EL (cell line): ENCODE measurements at regions not wholly inside any gene's neighbourhood (a gene's known extent, or its start where the extent isn't known, plus 50 kb on each side); places are given as distances from the start of the nearest gene placed in this dataset.
A peak's percentile ranks its signal among the peaks of the same experiment; 100 is the strongest.

Experiments used
- DNase-seq: peaks from one replicate; pipeline ENCODE4 v3.0.0-alpha.2; 2016

DNA sequence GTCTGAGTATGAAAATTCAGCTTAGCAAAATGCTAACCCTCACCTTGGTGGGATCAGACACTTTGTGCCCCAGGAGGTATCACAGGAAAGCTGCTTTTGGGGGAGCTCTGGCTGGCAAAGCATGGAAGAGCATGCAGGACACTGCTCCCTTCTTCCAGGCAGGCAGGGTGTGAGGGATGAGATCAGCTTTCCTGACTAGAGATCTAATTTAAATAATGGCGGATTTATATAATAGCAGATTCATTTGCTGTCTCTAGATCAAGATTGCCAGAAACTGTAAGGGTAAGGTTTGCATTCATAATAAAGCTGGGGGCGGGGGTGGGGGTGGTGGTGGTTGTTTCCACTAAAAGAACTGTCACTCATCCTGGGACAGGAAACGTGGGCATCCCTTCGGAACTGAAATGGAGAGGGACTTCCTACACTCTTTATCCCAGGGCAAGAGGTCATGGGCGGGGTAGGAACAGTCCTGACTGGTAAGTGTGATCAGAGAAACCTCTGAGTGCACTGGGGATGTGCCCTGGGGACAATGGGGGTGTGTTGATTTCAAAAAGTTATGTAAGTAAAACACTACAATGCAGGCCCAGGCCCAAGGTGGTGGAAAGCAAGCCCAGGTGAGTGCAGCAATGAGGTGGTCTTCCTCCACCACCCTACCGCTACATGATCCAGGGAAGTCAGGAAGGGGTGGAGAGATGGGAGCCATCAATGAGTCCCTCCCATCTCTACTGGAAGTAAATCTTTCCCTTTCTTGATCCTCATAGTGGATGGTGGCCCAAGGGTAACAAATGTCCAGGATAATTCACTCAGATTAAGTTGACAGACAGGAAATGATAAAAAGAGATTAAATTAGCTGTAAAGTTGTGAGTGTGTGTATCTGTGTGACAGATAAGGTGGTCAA is 171.4 kb upstream of the SERPINE2 start:
- DNase-seq, result no peak

DNA sequence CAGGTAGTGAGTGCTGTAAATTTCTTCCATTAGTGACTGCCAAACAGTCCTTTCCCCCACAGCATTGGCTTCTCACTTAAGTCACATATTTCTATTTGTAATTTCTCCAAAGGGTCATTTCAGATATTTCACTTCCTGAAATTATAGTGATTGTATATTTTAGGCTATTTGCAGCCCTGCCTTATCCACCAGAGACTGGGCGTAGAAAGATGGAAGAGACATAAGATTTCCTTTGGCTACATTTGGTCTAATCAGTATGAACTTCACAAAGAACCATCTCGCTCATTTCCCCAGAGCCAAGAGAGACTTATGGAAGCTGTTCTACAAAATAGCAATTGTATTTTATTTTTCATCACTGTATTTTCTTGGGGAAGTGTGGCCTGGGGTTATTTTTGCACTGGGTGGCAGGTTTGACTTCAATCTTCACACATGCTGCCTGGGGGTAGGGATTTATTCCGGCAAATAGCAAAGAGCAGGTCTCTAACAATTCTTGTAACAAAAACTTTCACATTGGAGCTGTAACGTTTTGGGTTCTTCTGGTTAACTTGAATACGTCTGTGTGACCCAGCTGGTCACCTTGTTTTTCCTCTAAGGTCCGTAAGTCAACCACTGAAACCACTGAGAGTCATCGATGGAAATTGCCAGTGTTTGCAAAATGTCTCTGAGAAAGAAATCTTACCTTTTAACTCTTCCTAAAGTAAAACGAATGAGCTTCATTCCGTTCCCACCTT is 170.6 kb upstream of the SERPINE2 start:
- no peak for DNase-seq

DNA sequence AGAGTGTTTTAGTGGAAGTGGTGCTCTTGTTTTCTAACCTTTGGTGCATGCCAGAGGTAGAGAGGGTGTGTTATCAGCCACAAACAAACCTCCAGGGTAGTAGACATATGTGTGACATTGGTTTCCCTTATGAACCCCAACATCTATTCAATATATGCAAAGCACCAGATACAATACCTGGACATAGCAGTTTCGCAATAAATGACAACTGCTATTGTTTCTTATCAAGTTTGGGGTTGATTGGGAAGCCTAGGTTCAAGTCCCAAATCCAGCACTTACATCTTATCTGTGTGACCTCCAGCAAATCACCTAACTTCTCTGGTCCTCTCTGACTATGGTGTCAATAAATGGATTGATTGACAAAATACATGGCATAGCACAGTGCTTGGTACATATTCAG is 169.4 kb upstream of the SERPINE2 start:
- no peak for DNase-seq

DNA sequence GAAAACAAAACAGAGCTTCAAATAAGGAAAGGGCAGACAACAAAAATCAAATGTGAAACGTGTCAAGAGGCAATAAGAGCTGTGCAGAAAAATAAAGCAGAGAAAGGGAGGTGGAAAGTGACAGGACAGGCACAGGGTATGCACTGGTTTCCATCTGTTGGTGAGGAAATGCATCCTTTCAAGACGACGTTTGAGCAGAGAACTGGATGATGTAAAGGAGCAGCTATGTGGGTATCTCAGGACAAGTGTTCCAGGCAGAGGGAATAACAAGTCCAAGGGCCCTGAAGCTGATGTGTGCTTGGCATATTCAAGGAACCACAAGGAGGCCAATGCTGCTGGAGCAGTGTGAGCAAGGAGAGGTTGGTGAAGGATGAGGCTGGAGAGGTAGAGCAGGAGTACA is 168.9 kb upstream of the SERPINE2 start:
- DNase-seq, result no peak

DNA sequence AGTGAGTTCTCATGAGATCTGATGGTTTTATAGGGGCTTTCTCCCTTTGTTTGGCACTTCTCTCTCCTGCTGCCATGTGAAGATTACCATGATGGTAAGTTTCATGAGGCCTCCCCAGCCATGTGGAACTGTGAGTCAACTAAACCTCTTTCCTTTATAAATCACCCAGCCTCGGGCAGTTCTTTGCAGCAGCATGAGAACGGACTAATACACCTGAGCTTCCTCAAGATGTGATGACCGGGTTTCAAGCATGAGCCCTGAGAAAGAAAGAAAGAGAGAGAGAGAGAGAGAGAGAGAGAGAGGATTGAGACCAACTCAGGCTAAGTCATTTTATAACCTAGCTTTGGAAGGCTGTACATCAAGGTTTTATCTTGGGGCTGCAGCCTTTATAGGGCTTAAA is 167.7 kb upstream of the SERPINE2 start:
- DNase-seq, result no peak

DNA sequence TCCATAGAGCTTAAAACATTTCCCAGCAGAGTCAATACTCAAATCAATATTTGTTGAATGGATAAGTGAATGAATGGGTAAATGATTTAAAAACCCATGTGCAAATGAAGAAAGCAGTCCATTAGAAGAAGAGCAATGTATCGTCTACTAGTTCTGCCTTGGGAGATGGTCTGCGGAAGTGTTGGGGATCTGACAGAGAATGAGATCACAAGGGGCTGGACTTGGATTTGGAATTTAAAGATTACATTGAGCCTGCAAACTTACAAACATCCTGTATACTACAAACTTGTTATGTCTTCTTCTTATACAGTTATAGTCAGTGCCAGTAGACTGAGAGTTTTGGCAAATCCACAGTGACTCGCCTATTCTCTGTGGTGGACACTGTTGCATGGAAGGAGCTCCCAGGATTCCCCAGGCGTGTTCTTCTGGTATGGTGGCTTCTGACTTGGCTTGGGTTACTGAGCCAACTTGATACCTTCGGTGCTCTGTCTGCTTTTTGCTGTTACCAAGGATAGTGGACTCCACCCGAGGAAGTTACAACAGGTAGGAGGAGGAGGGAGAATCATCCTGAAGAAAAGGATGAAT is 163.3 kb upstream of the SERPINE2 start:
- DNase-seq, result no peak

DNA sequence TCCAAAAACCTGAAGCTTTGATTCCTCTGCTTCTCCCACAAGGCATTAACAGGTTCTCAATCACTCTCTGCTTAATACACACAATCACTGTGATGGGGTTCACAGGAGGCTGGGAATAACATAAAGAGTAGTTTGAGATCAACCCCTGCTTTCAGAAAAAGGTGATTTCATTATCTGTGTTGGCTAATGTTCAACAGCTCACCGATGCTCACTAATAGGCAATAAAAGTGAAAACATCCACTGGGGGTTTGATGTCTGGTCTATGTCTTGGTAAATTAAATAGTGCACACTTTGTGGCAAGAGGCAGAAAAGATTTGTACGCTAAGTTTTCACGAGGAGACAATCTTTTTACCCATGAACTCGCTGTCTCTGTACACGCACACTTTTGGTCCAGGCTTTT is 159.3 kb upstream of the SERPINE2 start:
- DNase-seq, result no peak

DNA sequence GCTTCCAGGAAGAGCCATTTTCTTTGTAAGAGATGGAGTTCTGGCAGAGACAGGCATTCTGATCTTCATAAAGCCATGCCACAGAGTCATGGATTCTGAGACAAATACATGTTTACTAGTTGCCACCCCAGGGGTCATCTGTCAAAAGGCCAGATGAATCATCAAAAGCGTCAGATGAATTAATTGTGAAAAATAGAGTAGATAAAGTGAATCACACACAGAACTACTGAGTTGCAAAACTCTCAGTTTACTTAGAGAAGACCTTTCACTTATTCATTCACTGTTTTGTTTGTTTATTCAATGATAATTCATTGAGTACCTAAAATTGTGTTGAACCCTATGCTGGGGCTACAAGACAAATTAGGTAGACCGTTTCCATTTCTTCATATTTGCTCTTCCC is 157.7 kb upstream of the SERPINE2 start:
- DNase-seq, result no peak

DNA sequence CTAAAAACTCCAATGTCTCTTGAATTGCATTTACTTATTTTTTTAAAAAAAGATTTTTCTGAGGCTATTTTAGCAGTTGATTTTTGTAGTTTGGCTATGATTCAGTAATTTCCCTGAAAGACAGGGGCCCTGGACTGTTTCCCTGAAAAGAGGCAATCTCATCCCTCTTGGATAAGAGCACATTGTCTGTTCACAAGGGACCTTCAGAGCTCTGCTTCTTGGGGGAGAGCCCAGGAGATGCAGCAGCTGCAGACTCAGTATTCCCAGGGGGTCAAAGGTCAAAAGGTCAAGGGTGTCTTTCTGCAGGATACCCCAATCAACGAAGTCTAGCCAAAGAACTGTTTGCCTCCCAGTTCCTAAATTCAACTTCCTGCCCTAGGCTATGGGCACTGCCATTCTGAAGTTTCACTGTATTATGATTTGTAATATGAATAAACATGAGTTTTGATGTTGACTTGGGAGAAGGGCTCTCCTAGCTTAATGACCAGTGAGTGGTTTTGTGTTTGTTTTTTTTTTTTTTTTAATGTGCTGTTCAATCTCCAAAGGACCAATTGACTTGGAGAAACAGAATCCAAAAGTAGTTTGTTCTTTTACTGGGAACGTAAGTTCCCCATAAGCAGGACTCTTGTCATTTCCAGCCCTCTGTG is 157.0 kb upstream of the SERPINE2 start:
- no peak for DNase-seq

DNA sequence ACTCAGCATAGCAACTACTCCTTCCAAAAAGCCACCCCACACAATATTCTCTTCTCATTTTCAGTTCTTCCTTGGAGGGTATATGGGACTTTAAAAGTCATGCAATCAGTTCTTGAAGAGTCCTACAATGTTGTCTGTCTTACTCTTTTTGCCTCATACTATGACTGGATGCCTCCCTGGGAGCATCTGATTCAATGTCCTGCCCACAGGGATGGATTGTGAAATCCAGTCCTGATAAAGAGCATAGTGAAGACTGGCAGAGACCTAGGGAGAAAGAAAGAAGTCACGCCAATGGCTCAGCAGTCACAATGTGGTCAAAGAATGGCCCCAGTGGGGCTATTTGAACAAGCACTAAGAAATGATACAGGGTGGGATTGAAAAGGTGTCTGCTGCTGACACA is 155.1 kb upstream of the SERPINE2 start:
- DNase-seq, result no peak

DNA sequence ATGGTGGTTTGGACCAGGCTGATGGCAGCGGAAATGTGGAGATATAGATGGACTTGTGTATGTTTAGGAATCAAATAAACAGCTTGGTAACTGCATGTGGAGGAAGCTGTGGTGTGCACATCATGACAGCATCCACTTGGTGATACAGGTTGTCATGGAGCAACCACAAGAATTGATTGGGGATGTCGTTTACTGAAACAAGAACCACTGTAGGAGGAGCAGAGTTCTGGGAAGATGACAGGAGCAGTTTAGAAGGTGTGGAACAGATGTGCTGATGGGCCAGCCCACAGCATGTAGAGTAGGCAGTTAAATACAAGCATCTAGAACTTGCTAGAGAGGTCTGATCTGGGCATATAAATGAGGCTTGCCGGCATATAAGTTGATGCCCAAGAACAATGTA is 152.4 kb upstream of the SERPINE2 start:
- DNase-seq, result no peak

DNA sequence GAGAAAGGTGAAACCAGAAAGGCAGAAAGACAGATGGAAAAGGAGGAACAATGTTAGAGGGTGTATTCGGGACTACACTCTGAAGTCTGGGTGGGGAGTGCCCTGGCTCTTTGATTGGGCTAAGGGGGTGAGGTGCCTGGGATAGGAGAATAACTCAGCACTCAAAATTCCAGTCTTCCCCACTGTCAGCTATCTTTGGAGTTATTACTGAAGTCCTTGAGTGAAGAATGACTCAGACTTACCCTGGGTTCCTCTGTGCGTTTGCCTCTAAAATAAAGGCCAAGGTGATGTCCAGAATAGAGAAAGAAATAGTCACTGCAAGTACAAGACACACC is 151.8 kb upstream of the SERPINE2 start:
- DNase-seq, result peak; percentile 29

DNA sequence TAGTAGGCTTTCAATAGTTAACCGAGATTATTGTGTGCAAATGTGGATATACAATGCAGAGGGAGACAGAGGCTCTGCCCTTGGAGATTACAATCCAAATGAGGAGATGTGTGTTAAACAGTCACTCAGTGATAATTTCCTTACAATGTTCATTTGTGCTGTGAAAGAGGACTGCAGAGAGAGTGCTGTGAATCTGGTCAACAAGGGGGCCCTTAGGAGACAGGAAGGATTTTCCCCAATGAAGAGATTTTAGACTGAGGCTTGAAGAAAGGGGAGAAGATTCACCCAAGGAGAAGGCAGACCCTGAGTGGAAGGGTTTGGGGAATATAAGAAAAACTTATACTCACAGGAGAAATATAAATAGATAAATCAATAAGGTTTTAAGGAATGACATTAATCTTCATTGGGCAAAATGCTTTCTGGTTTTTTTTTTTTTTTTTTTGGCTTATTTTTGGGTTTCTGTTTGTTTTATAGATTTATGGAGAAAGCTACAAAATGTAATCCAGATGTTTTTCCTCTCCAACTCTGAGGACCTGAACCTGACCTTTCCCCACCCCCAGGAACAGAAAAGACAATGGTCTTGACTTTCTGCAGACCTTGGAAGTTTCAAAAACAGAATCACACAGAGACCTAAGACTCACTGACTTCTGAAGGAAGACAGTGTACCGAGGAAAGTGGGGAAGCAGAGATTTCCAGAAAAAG is 151.3 kb upstream of the SERPINE2 start:
- DNase-seq, result no peak

DNA sequence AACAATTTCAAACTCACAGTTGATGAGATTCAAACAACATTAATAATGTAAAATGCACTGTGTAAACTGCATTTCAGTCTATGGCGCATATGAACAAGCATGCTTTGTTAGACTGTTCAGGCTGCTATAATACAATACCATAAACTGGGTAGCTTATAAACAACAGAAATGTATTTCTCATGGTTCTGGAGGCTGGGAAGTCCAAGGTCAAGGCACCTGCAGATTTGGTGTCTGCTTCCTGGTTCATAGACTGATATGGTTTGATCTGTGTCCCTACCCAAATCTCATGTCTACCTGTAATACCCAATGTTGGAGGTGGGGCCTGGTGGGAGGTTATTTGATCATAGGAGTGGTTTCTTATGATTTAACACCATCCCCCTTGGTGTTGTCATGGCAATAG is 148.1 kb upstream of the SERPINE2 start:
- no peak for DNase-seq

DNA sequence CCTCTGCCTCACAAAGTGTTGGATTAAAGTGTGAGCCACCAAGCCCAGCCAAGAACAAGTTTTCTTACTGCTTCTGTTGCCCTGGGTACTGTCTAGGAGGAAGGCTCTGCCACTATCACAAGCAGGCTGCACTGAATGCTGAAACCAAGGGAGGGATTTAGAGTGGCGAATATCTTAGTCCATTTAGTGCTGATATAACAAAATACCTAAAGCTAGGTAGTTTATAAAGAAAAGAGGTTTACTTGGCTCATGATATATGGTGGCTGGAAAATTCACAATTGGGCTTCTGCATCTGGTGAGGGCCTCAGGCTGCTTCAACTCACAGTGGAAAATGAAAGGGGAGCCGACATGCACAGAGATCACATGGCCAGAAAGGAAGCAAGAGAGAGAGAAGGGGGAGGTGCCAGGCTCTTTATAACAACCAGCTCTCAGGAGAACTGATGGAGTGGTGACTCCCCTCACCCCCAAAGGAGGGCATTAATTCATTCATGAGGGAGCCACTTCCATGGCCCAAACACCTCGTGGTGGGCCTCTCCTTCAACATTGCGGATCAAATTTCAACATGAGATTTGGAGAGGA is 146.0 kb upstream of the SERPINE2 start:
- no peak for DNase-seq

DNA sequence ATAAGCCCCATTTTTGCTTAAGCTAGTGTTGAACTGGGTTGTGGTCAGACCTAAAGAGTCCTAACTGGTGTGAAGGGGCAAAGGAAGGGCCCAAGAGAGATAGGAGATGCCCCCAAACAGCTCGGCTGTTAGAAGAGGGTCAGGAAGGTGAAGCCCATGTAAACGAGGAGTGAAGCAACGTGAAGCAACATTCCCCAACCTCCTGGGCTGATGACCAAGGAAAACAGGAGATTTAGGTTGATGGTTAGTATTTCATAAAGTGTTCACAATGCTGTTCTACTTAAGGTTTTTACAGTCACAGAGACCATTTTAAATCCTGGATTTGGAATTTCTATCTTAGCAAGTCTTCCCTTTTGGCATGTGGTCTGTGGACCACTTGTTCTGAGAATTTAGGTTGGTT is 144.0 kb upstream of the SERPINE2 start:
- no peak for DNase-seq

DNA sequence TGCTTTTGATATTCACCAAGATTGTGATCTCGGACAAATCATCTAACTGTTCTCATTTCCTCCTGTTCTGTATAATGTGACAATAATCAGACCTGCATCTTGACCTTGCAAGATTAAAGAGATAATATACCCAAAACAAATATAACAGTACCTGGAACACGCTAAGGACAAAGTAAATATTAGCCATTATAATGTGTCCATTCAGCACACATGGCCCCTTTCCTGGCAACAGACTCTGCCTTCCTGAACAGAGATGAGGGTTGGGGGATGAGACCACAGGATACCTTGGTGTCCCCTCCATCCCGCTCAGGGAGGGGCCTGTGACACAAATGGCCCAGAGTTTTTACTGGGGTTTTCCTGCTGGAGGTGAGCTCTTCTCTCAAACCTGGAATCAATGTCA is 143.4 kb upstream of the SERPINE2 start:
- no peak for DNase-seq

DNA sequence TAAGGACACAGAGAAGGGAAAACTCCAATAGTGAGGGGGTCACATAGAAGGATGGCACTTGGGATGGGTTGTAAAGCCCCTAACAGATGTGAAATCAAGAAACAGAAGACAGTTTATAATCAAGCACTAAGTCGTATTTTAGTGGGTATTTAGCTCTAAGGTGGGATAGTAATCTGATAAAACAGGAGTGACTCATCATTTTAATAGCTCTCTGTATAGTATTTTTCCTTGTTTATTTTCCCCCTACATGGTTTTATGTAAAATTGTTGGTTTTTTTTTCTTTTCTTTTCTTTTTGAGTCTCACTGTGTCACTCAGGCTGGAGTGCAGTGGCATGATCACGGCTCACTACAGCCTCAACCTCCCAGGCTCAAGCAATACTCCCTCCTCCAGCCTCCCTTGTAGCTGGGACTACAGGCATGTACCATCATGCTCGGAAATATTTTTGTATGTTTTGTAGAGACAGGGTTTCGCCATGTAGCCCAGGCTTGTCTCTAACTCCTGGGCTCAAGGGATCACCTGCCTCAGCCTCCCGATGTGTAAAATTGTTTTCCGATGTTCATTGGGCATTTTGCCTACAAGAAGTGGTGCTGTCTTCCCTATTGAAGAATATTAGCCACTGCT is 142.6 kb upstream of the SERPINE2 start:
- DNase-seq, result no peak

DNA sequence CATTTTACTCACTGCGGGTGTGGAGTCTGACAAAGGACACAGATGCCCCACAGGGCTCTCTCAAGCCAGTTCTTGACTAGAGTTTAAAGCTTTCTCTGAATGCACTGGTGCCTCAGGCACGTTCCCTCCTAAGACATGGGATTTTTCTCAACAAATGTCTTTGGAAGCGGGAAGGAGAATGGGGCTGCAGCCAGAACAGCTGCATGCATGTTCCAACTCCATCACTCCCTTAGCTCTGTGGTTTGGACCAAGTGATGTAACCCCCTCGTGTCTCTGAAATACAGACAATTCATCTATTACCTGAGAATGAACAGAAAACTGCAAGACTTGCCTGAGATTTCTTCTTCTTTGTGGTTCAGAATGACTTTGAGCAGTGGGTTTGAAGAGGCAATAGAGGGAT is 141.7 kb upstream of the SERPINE2 start:
- DNase-seq, result no peak

DNA sequence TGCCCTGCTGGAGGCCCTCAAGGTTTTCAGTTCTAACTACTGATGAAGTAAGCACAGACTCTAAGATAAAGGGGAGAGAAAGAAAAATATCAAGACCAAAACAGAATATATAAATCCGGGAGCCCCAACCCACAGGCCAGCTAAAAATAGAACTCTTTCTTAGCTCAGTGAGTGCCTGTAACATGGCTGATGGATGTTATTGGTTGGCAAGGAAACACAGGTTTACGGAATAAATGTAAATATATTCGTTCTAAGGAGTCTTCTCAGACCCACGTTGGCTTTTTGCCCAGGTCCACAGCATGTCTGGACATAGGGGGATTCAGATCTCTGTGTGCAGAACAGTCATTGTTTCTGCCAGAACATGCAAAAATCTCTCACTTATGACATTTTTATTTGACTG is 139.0 kb upstream of the SERPINE2 start:
- DNase-seq, result no peak

DNA sequence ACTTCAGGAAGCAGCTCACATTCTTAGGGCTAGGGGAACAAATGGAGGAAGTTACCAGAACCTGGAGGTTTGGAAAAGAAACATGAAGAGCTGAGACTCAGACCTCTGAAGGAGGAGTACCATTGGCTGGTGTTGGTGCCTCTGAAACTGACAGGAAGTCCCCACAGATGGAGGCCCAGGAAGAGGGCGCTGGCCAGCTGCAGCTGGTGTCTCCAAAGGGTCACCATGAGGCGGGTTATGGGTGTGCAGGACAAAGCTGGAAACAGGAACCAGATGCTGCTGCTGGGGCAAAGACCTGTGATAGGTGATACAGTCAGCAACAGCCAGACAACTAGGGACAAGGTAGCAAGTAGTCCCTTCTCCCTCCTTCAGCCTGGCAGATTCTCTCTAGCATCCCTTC is 136.5 kb upstream of the SERPINE2 start:
- no peak for DNase-seq

DNA sequence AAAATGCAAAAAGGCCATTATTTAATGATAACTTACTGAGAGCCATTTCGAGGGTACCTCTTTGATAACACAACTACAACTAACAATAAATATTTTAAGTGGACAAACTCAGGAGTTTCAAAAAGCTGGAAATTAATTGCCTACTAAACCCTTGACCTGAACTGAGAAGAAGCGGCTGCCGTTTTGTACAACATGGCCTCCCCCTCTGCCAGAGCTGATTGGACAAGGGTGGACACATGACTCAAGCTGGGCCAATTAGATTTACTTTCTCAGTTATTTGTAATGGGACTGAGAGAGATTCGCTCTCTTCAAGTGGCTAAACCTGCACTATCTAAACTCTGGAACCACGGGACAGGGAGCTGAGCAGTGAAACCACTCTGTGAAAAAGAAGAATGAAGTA is 135.9 kb upstream of the SERPINE2 start:
- DNase-seq, result no peak
